Spleen (tissue), 11 donors: ENCODE measurements at regions not wholly inside any gene's neighbourhood (a gene's known extent, or its start where the extent isn't known, plus 50 kb on each side); places are given as distances from the start of the nearest gene placed in this dataset.

Experiments used
- DNase-seq: peaks from one replicate; pipeline ENCODE4 v3.0.0-alpha.2; 2020
- H3K27ac ChIP-seq, 8 donors: fragments of 200-600 bp; sonication (generic) in 7 of 8; 1 replicate in 4 of 8; 2 replicates in 4 of 8; pipeline versions ENCODE4 v1.5.0 to v1.8.0; 2016 to 2021; ENCODE audit warnings: inconsistent platforms in 4 of 8, mild to moderate bottlenecking in 4 of 8, moderate library complexity in 1 of 8
- H3K27me3 ChIP-seq, 7 donors: fragments of 200-600 bp; sonication (generic) in 6 of 7; replicated peaks in 1 of 7; 1 replicate in 4 of 7; 2 replicates in 3 of 7; pipeline versions ENCODE4 v1.5.0 to v1.8.0; 2016 to 2021; ENCODE audit warnings: inconsistent platforms in 3 of 7, mild to moderate bottlenecking in 1 of 7
- H3K36me3 ChIP-seq, 6 donors: fragments of 200-600 bp; sonication (generic) in 5 of 6; 1 replicate in 4 of 6; 2 replicates in 2 of 6; pipeline versions ENCODE4 v1.5.0 to v1.8.0; 2016 to 2021; ENCODE audit warnings: inconsistent platforms in 2 of 6
- H3K4me1 ChIP-seq, 6 donors: fragments of 200-600 bp; sonication (generic) in 5 of 6; 1 replicate in 3 of 6; 2 replicates in 3 of 6; pipeline versions ENCODE4 v1.5.0 to v1.8.0; 2016 to 2021; ENCODE audit warnings: inconsistent platforms in 3 of 6
- H3K4me3 ChIP-seq, 8 donors: fragments of 200-600 bp; sonication (generic) in 7 of 8; 1 replicate in 4 of 8; 2 replicates in 4 of 8; pipeline versions ENCODE4 v1.5.0 to v1.8.0; 2016 to 2021; ENCODE audit warnings: inconsistent platforms in 4 of 8, mild to moderate bottlenecking in 4 of 8, moderate library complexity in 2 of 8
- H3K9me3 ChIP-seq, 8 donors: fragments of 200-600 bp; sonication (generic) in 7 of 8; 1 replicate in 4 of 8; 2 replicates in 4 of 8; pipeline versions ENCODE4 v1.5.0 to v1.8.0; 2016 to 2021; ENCODE audit warnings: inconsistent platforms in 4 of 8
- POLR2A ChIP-seq, 3 donors: fragments of 450-650 bp; IDR thresholded peaks; one replicate each; pipeline ENCODE4 v1.5.1; 2017; ENCODE audit warnings: antibody characterized with exemption in 3 of 3, mild to moderate bottlenecking in 1 of 3
- POLR2AphosphoS5 ChIP-seq, 3 donors: sonication (generic); formaldehyde crosslinking; IDR thresholded peaks; one replicate each; pipeline ENCODE4 v1.5.1; 2017; ENCODE audit warnings: antibody characterized with exemption in 3 of 3
- WGBS, 5 donors: extraction: QIAGEN DNeasy Blood & Tissue Kit in 3 of 5; methylation state at CpG; one replicate each; pipeline versions ENCODE4 v1.1.5 to v1.1.7; 2013 to 2018; 5-methylcytosine and 5-hydroxymethylcytosine counted together
- intact Hi-C: fragments of 100-400 bp; cut with DNase I; formaldehyde crosslinking; loops from one replicate; pipeline ENCODE4 v1.15.0; 2023; ENCODE audit warnings: low total_unique reads
- TF ChIP-seq, protein P1 (sequence below), 11 experiments: fragments of 200-600 bp in 7 of 11; fragments of 450-650 bp in 4 of 11; sonication (generic) in 4 of 11; IDR thresholded peaks in 8 of 11; conservative IDR thresholded peaks in 3 of 11; 1 replicate in 7 of 11; 2 replicates in 4 of 11; pipeline versions ENCODE4 v1.4.0 to v1.8.0; 2016 to 2021; ENCODE audit warnings: antibody characterized with exemption in 11 of 11, inconsistent platforms in 4 of 11, mild to moderate bottlenecking in 1 of 11
- donor health status: healthy with polysubstance abuse.
- donor health status: DM: no; HTN: no; CAD: no; lungs with moderate emphysema.
- donor health status: DM: no; HTN: no; CAD: no.
- donor health status: Bipolar disorder and iron deficiency.
- donor health status: healthy.
- donor health status: DM: no; HTN: no; CAD: no.
- donor health status: DM: yes; HTN: yes; CAD: no.

DNA sequence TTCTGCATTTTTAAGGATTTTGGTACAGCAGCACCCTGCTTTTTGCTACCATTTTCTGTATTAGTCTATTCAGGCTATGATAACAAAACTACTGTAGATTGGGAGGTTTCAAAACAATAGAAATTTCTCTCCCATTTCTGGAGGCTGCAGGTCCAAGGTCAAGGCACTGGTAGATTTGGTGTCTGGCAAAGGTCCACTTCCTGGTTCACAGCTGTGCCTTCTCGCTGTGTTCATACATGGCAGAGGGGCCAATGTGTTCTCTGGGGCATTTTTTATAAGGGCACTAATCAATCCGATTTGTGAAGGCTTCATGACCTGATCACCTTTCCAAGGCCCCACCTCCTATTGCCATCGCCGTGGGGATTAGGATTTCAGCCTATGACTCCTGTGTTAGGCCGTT is 268.1 kb upstream of the RTL1 start:
- no peaks in the 10 kb centered on the region for H3K36me3 ChIP-seq
- H3K4me3 ChIP-seq: no peak overlapping the region
- 82 to 96% (median 89%) methylated on average over 5 of the region's 5 CpGs for WGBS, 5 donors
- H3K27me3 ChIP-seq: no peaks in the 10 kb centered on the region
- DNase-seq: no peak
- intact Hi-C loops: no loop called here
- H3K9me3 ChIP-seq: peaks cover 0 to 37% (median 21%) of the 10 kb centered on the region in 8 donors
- TF ChIP-seq, protein P1, sequence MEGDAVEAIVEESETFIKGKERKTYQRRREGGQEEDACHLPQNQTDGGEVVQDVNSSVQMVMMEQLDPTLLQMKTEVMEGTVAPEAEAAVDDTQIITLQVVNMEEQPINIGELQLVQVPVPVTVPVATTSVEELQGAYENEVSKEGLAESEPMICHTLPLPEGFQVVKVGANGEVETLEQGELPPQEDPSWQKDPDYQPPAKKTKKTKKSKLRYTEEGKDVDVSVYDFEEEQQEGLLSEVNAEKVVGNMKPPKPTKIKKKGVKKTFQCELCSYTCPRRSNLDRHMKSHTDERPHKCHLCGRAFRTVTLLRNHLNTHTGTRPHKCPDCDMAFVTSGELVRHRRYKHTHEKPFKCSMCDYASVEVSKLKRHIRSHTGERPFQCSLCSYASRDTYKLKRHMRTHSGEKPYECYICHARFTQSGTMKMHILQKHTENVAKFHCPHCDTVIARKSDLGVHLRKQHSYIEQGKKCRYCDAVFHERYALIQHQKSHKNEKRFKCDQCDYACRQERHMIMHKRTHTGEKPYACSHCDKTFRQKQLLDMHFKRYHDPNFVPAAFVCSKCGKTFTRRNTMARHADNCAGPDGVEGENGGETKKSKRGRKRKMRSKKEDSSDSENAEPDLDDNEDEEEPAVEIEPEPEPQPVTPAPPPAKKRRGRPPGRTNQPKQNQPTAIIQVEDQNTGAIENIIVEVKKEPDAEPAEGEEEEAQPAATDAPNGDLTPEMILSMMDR (IDR thresholded peaks at IDR 0.05 in 8 of 11, conservative IDR thresholded peaks at IDR 0.05 in 3 of 11): no peak
- TF ChIP-seq POLR2A (IDR thresholded peaks at IDR 0.05): no peak
- TF ChIP-seq POLR2AphosphoS5 (IDR thresholded peaks at IDR 0.05): no peak
- H3K27ac ChIP-seq: no peak overlapping the region
- no peaks in the 10 kb centered on the region for H3K4me1 ChIP-seq

DNA sequence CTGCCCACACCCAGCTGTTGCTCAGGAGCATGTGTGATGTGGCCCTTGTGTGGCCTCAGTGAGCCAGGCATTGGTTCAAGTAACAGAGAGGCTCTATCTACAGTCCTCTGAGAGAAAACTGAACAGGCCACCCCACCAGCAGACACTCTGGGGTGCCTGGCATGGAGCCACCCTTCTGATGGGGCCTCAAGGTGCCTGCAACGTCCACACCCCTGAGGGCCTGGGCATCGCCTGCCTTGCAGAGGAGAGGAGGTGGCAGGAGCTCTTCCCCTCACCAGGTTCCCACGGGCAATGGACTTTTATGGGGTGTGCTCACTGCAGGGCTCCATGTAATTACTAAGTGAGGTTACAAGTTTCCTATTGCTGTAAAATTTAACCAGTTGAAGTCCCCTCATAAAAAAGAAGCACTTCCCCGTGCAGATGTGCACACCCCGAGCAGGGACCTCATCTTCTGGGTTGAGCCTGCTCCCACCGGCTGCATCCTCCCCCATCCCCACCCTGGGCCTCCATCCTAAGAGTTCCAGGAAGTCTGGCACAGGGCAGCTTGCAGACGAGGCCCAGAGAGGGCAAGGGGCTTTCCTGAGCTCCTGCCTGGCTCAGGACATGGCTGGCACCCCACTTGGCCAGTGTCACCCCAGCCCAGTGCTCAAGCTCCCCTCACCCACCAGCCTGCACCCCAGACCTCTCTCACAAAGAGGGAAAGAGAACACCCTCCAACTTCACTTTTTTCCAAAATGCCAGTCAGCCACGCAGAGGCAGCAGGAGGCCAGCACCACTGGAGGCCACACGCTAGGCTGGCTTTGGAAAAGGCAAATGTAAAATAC is 270.4 kb upstream of the RTL1 start:
- Histone ChIP-seq H3K4me3 (no peak overlapping the region), H3K4me1 (no peaks in the 10 kb centered on the region), H3K27ac (no peak overlapping the region), H3K36me3 (no peaks in the 10 kb centered on the region), H3K27me3 (no peaks in the 10 kb centered on the region), H3K9me3 (peaks cover 0 to 17% (median under 1%) of the 10 kb centered on the region in 8 donors)
- intact Hi-C loops: no loop called here
- DNase-seq: peak; percentile 41
- 50 to 69% (median 61%) methylated on average over 8 to 9 of the region's 9 CpGs for WGBS, 5 donors
- TF ChIP-seq POLR2AphosphoS5 (IDR thresholded peaks at IDR 0.05): no peak
- TF ChIP-seq, protein P1 (IDR thresholded peaks at IDR 0.05 in 8 of 11, conservative IDR thresholded peaks at IDR 0.05 in 3 of 11): no peak
- no peak for TF ChIP-seq POLR2A (IDR thresholded peaks at IDR 0.05)

DNA sequence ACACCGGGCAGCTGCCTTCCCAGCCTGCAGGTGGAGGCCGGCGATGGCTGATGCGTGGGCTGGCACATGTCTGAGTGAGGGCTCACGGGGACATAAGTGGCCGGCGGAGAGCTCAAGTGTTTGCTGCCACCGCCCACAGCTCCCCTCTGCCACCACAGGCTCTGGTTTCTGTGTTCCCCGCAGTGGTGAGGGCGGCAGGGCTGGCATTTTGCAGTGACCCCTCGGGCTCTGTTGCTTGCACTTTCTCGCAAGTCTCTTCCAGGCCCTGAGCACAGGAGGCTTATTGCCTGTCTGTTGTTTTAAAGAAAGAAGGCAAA is 271.0 kb upstream of the RTL1 start:
- DNase-seq: peak; percentile 66
- Histone ChIP-seq H3K9me3 (peaks cover 0 to 11% (median 0%) of the 10 kb centered on the region in 8 donors), H3K4me1 (no peaks in the 10 kb centered on the region), H3K27ac (no peak overlapping the region), H3K36me3 (no peaks in the 10 kb centered on the region), H3K4me3 (no peak overlapping the region), H3K27me3 (no peaks in the 10 kb centered on the region)
- intact Hi-C loops: no loop called here
- WGBS, 5 donors: 80 to 92% (median 83%) methylated on average over 7 to 12 of the region's 12 CpGs
- no peak for TF ChIP-seq POLR2AphosphoS5 (IDR thresholded peaks at IDR 0.05)
- TF ChIP-seq POLR2A (IDR thresholded peaks at IDR 0.05): no peak
- TF ChIP-seq, protein P1 (IDR thresholded peaks at IDR 0.05 in 8 of 11, conservative IDR thresholded peaks at IDR 0.05 in 3 of 11): no peak

DNA sequence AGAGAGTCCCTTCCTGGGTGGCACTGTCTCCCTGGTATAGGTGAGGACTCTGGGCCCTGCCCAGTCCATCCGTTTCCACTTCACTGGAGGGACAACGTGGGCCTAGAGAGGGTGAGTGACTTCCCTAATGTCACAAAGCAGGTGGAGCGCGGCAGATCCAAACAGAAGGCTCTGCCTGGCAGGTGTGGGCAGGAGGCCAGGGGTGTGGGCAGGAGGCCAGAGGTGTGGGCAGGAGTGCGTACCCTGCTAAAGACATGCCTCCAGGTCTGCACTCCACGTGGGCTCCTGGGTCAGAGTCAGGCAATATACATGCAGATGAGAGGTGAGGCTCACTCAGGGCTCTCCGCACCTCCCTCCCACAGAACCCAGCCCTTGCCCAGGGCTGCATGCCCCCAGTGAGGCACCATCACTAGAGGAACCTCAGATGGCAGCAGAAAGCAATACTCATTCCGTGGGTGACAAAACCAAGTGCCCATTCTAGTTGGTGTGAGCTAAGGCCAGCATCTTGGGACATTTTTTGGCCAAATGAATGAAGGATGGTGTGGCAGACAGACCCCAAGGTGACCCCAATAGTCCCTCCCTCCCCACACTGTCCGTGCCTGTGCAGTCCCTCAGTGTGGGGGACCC is 271.6 kb upstream of the RTL1 start:
- no peak overlapping the region for H3K27ac ChIP-seq
- no peaks in the 10 kb centered on the region for H3K36me3 ChIP-seq
- DNase-seq: peak; percentile 62
- WGBS, 5 donors: 80 to 87% (median 87%) methylated on average over 8 to 9 of the region's 9 CpGs
- H3K4me3 ChIP-seq: no peak overlapping the region
- H3K27me3 ChIP-seq: no peaks in the 10 kb centered on the region
- no peak for TF ChIP-seq POLR2A (IDR thresholded peaks at IDR 0.05)
- TF ChIP-seq, protein P1 (IDR thresholded peaks at IDR 0.05 in 8 of 11, conservative IDR thresholded peaks at IDR 0.05 in 3 of 11): no peak
- TF ChIP-seq POLR2AphosphoS5 (IDR thresholded peaks at IDR 0.05): no peak
- H3K9me3 ChIP-seq: peaks cover 0 to 16% (median 1%) of the 10 kb centered on the region in 8 donors
- H3K4me1 ChIP-seq: no peaks in the 10 kb centered on the region
- intact Hi-C loops: no loop called here
